ENCODE measurements at regions not wholly inside any gene's neighbourhood (a gene's known extent, or its start where the extent isn't known, plus 50 kb on each side); places are given as distances from the start of the nearest gene placed in this dataset.

GRCh38 chr7:68800316-68800715 is 798.0 kb upstream of the AUTS2 start:
- no peak for TF ChIP-seq EP300 (IDR thresholded peaks at IDR 0.05; ENCODE audit: borderline replicate concordance in 1 of 2, low read depth in 2 of 2, low read length in 2 of 2)
- TF ChIP-seq PHF8 (conservative IDR thresholded peaks at IDR 0.05; ENCODE audit: low read depth, low read length): no peak
- no peak for TF ChIP-seq EZH2 (IDR thresholded peaks at IDR 0.05; ENCODE audit: low read depth, low read length, severe bottlenecking)
- no peak for TF ChIP-seq CTCF (IDR thresholded peaks at IDR 0.05; ENCODE audit: control extremely low read depth in 1 of 3, insufficient read depth in 1 of 3, low read depth in 1 of 3, low read length in 3 of 3)
- TF ChIP-seq JUND (IDR thresholded peaks at IDR 0.05; ENCODE audit: low read length): no peak

Data from H1 (cell line).